Endodermal cell (in vitro differentiated cells): ENCODE measurements at regions not wholly inside any gene's neighbourhood (a gene's known extent, or its start where the extent isn't known, plus 50 kb on each side); places are given as distances from the start of the nearest gene placed in this dataset.

ENCODE experiments used
- DNase-seq: peaks from one replicate; pipeline ENCODE4 v3.0.0-alpha.2; 2017
- H3K27ac ChIP-seq: 2 replicates; pipeline ENCODE4 v1.5.1; 2013; ENCODE audit warnings: mild to moderate bottlenecking, low read depth, low read length, moderate library complexity
- H3K27me3 ChIP-seq: 2 replicates; pipeline ENCODE4 v1.6.1; 2013; ENCODE audit warnings: mild to moderate bottlenecking, low read length, moderate library complexity; ENCODE audit not compliant: insufficient read depth, control insufficient read depth, poor library complexity, severe bottlenecking
- H3K36me3 ChIP-seq: 2 replicates; pipeline ENCODE4 v1.7.0; 2013; ENCODE audit warnings: mild to moderate bottlenecking, low read length, moderate library complexity; ENCODE audit not compliant: control insufficient read depth, insufficient read depth
- H3K4me1 ChIP-seq: one replicate; pipeline ENCODE4 v1.7.0; 2013; ENCODE audit warnings: low read length; ENCODE audit not compliant: control insufficient read depth, insufficient read depth
- H3K4me3 ChIP-seq: 2 replicates; pipeline ENCODE4 v1.5.1; 2013; ENCODE audit warnings: mild to moderate bottlenecking, low read length, moderate library complexity
- H3K9ac ChIP-seq: 2 replicates; pipeline ENCODE4 v1.6.1; 2013; ENCODE audit warnings: mild to moderate bottlenecking, low read length, moderate library complexity; ENCODE audit not compliant: poor library complexity, severe bottlenecking; ENCODE audit errors: extremely low read depth
- H3K9me3 ChIP-seq: 2 replicates; pipeline ENCODE4 v1.6.1; 2013; ENCODE audit warnings: mild to moderate bottlenecking, low read length, moderate library complexity; ENCODE audit not compliant: control insufficient read depth
- H3K27ac Mint-ChIP-seq: 2 replicates; pipeline ENCODE4 v1.8.0; 2020; ENCODE audit warnings: mixed read lengths
- H3K27me3 Mint-ChIP-seq: 2 replicates; pipeline ENCODE4 v1.8.0; 2021; ENCODE audit warnings: mild to moderate bottlenecking, mixed read lengths; ENCODE audit not compliant: insufficient read depth
- H3K36me3 Mint-ChIP-seq: 2 replicates; pipeline ENCODE4 v1.8.0; 2020; ENCODE audit warnings: low read depth, mixed read lengths
- H3K4me1 Mint-ChIP-seq: 2 replicates; pipeline ENCODE4 v1.8.0; 2020; ENCODE audit warnings: mixed read lengths
- H3K4me3 Mint-ChIP-seq: 2 replicates; pipeline ENCODE4 v1.8.0; 2020; ENCODE audit warnings: mild to moderate bottlenecking, moderate library complexity, mixed read lengths
- H3K9me3 Mint-ChIP-seq: 2 replicates; pipeline ENCODE4 v1.8.0; 2020; ENCODE audit warnings: mild to moderate bottlenecking, mixed read lengths
- CTCF ChIP-seq: fragments of 200-600 bp; sonication (generic); conservative IDR thresholded peaks from 2 replicates; pipeline ENCODE4 v1.5.0; 2021; ENCODE audit warnings: antibody characterized with exemption, mild to moderate bottlenecking
- WGBS, 2 experiments: methylation state at CpG; one replicate each; pipeline versions ENCODE4 v1.1.5 to v1.1.7; 2013; ENCODE audit warnings: missing lambda C conversion rate in 2 of 2, mixed read lengths in 1 of 2; ENCODE audit not compliant: insufficient coverage in 1 of 2, insufficient read length in 1 of 2; 5-methylcytosine and 5-hydroxymethylcytosine counted together

GRCh38 chr22:47757741-47758140, 995.3 kb downstream of the TBC1D22A start:
- Mint-ChIP-seq H3K27ac (no peak overlapping the region), H3K4me1 (no peaks in the 10 kb centered on the region), H3K4me3 (no peak overlapping the region), H3K36me3 (no peaks in the 10 kb centered on the region), H3K9me3 (peaks cover 32% of the 10 kb centered on the region), H3K27me3 (peaks cover 10% of the 10 kb centered on the region)
- Histone ChIP-seq H3K36me3 (no peaks in the 10 kb centered on the region), H3K9ac (no peak overlapping the region), H3K4me3 (no peak overlapping the region), H3K27me3 (no peaks in the 10 kb centered on the region), H3K9me3 (peaks cover 8% of the 10 kb centered on the region), H3K27ac (no peak overlapping the region), H3K4me1 (no peaks in the 10 kb centered on the region)
- no peak for DNase-seq
- WGBS, 2 experiments, result 87 to 96% methylated on average over 3 of the region's 3 CpGs
- no peak for TF ChIP-seq CTCF

GRCh38 chr22:47750086-47750485, 987.6 kb downstream of the TBC1D22A start:
- Histone ChIP-seq H3K9me3 (no peaks in the 10 kb centered on the region), H3K9ac (no peak overlapping the region), H3K4me1 (no peaks in the 10 kb centered on the region), H3K4me3 (no peak overlapping the region), H3K36me3 (peaks cover 3% of the 10 kb centered on the region), H3K27ac (no peak overlapping the region), H3K27me3 (no peaks in the 10 kb centered on the region)
- no peak overlapping the region for H3K4me3 Mint-ChIP-seq
- no peaks in the 10 kb centered on the region for H3K4me1 Mint-ChIP-seq
- TF ChIP-seq CTCF, result no peak
- no peaks in the 10 kb centered on the region for H3K36me3 Mint-ChIP-seq
- WGBS, 2 experiments, result 92 to 100% methylated on average over 1 of the region's 3 CpGs
- H3K27ac Mint-ChIP-seq, result no peak overlapping the region
- peaks cover 8% of the 10 kb centered on the region for H3K9me3 Mint-ChIP-seq
- no peaks in the 10 kb centered on the region for H3K27me3 Mint-ChIP-seq
- no peak for DNase-seq

- H3K27ac ChIP-seq, result no peak overlapping the region
- no peaks in the 10 kb centered on the region for H3K27me3 Mint-ChIP-seq
- 91 to 92% methylated on average over 5 to 11 of the region's 11 CpGs for WGBS, 2 experiments
These were observed 986.5 kb downstream of the TBC1D22A start for GRCh38 chr22:47748957-47749356.

More at GRCh38 chr22:47748957-47749356, 986.5 kb downstream of the TBC1D22A start:
- no peaks in the 10 kb centered on the region for H3K4me1 Mint-ChIP-seq
- no peaks in the 10 kb centered on the region for H3K36me3 Mint-ChIP-seq
- H3K9ac ChIP-seq, result no peak overlapping the region
- no peak overlapping the region for H3K4me3 Mint-ChIP-seq
- H3K27me3 ChIP-seq, result no peaks in the 10 kb centered on the region
- H3K4me3 ChIP-seq, result no peak overlapping the region
- H3K36me3 ChIP-seq, result peaks cover 3% of the 10 kb centered on the region
- TF ChIP-seq CTCF, result no peak
- no peak for DNase-seq
- H3K4me1 ChIP-seq, result no peaks in the 10 kb centered on the region
- H3K9me3 ChIP-seq, result no peaks in the 10 kb centered on the region
- no peak overlapping the region for H3K27ac Mint-ChIP-seq
- H3K9me3 Mint-ChIP-seq, result peaks cover 5% of the 10 kb centered on the region
